ENCODE measurements at regions not wholly inside any gene's neighbourhood (a gene's known extent, or its start where the extent isn't known, plus 50 kb on each side); places are given as distances from the start of the nearest gene placed in this dataset.

DNA sequence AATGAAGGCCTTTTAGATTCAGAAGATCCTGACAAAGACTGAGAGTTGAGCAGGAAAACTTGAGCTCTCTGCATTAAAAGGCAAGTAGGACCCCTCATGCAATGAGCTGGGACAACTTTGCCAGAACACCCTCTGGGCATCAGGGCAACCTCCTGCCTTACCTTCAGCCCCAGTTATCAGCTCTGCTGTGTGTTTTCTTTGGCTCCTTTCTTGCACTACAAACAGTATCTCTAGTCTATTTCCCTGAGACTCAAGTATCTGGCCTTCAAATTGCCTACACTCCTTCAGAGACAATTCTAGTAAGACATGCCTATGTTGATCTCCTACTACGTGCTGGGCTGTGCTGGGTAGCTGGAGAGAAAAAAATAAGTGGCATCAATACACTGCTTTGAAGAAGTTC is 192.2 kb downstream of the MID1IP1 start:
- no peak for TF ChIP-seq EZH2 (IDR thresholded peaks at IDR 0.05; ENCODE audit: insufficient read depth, poor library complexity, severe bottlenecking)
- no peak for TF ChIP-seq EZH2phosphoT487 (IDR thresholded peaks at IDR 0.05; ENCODE audit: insufficient read depth, low read depth)
